RPMI7951 (cell line): ENCODE measurements at regions not wholly inside any gene's neighbourhood (a gene's known extent, or its start where the extent isn't known, plus 50 kb on each side); places are given as distances from the start of the nearest gene placed in this dataset.
"Not testable (repeated sequence)": the region's sequence is repeated elsewhere in the genome, so short reads cannot be mapped to it uniquely, and the experiment has no call there.

Experiments used
- DNase-seq: peaks from one replicate; pipeline ENCODE4 v3.0.0-alpha.2; 2012; ENCODE audit warnings: low read depth

GRCh38 chr19:29013325-29013724, 199.6 kb downstream of the UQCRFS1 start:
- DNase-seq = no peak

GRCh38 chr19:29012457-29012856, 200.5 kb downstream of the UQCRFS1 start:
- no peak for DNase-seq

DNA sequence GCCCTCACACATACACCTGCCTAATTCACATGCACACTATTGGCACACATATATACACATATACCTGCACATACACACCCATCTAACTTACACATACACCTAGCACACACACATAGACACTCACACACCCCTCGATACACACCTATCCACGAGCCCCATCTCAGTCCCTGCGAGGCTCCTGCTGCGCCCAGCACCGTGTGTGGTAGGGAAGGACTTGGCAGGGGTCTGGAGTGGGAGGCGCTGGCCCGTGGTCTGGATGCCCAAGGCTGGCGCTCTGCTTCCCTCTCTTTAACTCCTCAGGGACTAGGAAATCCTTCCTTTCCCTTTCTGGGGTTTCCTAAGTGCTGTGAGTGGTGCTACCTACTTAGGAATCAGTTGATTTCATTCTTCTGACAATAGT, 202.7 kb downstream of the UQCRFS1 start:
- no peak for DNase-seq

GRCh38 chr19:29006057-29006735, 206.8 kb downstream of the UQCRFS1 start:
- no peak for DNase-seq

GRCh38 chr19:29004796-29005195, 208.2 kb downstream of the UQCRFS1 start:
- DNase-seq = no peak

- DNase-seq = no peak
Measured at GRCh38 chr19:29003641-29004409, 209.1 kb downstream of the UQCRFS1 start.

- DNase-seq = no peak
Measured at GRCh38 chr19:29002336-29002735, 210.6 kb downstream of the UQCRFS1 start.

GRCh38 chr19:29001597-29002245, 211.2 kb downstream of the UQCRFS1 start:
- no peak for DNase-seq

DNA sequence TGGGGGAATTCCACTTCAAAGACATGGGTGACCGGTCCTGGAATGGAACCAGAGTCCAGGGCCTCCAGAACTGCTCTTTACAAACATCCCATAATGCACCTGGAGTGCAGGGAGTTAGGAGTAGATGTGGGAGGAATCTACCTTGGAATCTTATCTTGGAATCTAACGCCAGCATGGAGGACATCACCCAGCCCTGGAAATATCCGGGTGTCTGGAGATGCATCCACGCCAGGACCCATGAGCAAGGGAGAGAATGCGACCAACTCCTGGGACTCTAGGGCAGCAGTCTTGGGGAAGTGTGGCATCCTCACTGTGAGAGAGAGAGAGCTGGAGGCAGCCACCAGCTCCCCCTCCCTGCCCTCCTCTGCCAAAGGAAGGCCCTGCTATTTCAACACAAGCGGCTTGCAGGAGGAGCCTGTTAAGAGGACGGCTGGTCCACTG, 211.8 kb downstream of the UQCRFS1 start:
- DNase-seq = no peak

DNA sequence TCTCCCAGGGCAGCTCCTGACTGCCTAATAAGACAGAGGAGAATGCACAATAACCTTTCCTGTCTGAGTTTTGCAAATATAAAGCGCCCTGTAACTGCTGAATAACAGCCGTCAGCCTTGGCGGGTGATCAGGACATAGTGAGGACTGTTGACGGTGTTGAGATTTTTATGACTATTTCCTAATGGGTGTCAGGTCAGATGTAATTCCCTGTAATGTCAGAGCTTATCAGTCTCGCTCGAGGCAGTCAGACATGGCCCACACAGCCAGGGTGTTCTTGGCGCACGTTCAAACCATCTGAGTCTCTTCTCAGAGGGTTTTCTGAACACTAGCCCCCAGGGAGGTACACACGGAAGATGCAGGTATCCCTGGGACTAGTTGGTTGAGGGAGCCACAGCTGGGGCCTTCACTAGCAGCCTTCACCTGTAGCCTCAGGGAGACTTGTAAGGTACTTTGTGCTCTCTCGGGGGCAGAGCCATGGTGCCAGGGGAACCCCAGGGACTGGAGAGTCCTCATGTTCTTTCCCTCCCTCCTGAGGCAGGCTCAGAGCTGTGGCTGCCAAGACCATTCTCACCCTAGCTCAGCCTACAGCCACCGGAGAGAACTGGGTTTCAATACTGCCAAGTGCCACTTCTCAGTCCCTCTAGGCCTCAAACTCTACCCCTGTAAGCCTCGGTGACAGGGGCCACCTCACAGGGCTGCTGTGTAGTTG, 213.1 kb downstream of the UQCRFS1 start:
- no peak for DNase-seq

DNA sequence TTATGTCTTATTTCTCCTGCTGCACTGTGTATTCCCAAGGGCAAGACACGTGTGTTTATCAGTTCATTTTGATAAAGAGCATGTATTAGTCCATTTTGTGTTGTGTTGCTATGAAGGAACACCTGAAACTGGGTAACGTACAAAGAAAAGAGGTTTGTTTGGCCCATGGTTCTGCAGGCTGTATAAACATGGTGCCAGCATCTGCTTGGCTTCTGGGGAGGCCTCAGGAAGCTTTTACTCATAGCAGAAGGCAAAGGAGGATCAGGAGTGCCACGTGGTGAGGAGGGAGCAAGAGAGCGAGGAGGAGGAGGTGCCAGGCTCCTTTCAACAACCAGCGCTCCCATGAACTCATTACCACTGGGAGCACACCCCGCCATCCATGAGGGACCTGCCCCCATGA, 214.0 kb downstream of the UQCRFS1 start:
- no peak for DNase-seq

- DNase-seq = not testable (repeated sequence)
Measured at GRCh38 chr19:28997866-28998265, 215.1 kb downstream of the UQCRFS1 start.

GRCh38 chr19:28990522-28990921, 222.4 kb downstream of the UQCRFS1 start:
- no peak for DNase-seq

GRCh38 chr19:28989739-28990138, 223.2 kb downstream of the UQCRFS1 start:
- no peak for DNase-seq

- DNase-seq = no peak
Measured at GRCh38 chr19:28988066-28988465, 224.9 kb downstream of the UQCRFS1 start.

DNA sequence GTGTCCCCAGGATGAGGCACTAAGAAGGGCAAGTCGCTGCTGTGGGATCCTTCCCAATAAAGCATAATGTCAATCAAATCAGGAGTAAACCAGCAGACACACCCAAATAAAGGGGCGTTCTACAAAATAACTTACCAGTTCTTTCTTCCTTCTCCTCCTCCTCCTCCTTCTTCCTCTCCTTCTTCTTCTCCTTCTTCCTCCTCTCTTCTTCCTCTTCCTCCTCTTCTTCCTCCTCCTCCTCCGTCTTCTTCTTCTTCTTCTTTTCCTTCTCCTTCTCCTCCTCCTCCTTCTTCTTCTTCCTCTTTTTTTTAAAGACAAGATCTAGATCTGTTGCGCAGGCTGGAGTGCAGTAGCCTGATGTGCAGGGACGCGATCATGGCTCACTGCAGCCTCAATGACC, 225.8 kb downstream of the UQCRFS1 start:
- DNase-seq = no peak

DNA sequence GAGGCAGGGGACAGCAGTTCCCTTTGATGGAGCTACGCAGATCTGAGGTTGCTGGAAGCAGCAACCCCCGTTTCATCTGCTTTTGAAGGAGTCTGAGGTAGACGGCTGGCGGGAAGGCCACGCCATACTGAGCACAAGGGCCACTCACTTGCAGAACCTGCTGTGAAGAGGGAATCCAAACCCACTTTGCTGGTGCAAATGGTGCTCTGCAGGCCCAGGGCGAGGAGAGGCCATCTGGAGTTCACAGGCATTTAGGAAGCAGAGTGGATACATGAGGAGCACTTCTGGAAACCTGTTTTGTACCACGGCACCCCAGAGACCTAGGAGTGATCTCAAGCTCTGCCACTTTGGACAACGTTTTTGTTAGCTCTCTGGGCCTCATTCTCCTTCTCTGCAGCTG, 227.8 kb downstream of the UQCRFS1 start:
- DNase-seq = no peak

DNA sequence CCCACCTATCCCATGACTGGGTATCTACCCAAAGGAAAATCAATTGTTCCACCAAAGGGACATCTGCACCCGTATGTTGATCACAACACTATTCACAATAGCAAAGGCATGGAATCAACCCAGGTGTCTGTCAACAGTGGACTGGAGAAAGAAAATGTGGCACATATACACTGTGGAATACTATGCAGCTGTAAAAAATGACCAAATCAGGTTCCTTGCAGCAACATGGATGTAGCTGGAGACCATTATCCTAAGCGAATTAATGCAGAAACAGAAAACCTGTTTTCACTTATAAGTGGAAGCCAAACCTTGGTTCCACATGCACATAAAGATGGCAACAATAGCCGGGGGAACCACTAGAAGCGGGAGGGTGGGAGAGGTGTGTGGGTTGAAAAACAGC, 228.6 kb downstream of the UQCRFS1 start:
- no peak for DNase-seq

DNA sequence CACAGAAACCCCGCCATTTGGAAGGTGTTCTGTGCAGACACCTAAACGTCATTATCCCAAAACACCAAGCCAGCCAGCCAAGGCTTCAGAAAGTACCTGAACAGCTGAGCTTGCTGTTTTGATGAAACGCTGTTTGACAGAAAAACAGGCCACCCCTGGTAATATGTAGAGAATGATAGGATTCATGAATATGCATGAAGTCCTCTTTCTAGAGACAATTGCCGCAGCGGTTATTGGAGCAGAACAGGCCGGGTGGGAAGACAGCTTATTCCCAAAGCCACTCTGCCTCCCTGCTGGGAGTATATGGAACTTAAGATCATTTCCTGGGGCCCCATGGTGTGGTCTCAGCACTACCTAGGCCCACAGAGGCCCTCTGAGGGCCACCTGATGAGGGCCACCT, 229.5 kb downstream of the UQCRFS1 start:
- DNase-seq = no peak

DNA sequence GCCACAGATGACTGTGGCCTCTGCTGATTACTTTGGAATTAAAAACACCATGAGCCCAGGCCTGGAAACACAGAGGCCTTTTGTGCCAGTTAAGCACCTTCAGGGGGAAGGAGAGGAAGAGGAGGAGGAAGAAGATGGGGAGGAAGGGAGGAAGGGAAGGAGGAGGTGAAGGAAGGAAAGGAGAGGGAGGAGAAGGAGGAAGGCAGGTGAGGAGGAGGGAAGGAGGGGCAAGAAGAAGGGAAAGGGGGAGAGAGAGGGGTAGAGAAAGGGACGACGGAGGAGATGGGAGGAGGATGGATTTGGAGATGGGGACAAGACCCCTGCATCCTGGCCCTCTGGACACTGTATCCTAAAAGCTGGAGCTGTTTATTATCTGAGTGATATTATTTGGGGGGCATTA, 231.0 kb downstream of the UQCRFS1 start:
- no peak for DNase-seq

DNA sequence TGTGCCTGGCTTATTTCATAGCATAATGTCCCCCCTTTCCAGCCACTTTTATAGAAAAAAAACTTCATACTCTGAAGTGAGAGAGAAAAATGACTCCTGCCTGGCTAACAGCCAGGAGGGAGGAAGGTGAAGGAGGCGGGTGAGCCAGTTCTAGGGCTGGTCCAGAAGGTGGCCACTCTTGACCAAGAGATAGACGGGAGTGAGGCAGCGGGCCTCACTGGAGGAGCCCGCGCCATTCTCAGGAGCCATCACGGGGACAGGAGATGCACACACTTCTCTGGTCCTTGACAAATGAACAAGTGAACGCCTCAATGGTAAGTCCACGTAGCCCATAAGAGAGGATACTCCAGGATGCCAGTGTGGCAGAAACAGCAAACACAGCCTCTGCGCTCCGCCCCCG, 231.4 kb downstream of the UQCRFS1 start:
- no peak for DNase-seq

DNA sequence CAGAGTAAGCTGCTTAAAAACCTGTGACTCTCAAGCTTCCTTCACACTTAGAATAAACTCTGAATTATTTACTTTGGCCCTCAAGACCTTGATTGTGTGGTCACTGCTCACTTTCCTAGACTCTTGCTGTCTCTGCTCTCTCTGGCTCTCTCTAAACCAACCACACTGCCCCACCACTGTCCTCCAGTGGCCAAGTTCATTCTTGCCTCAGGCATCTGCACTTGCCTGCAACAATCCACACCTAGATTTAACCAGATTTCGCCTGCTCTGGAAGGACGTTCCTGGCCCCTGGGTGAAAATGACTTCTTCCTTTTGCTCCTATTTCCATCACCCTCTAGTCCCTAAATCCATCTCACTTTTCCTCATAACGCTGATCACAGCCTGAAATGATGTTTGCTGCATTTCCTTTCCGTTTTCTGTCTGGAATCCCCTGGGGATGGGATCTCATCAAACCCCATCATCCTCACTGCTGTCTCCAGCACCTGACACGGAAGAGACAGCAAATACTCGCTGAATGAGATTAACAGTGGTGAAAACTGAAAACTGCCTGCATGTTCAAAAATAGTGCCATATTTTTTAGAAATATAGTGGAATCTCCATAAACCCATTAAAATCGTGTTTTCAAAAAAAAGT, 232.6 kb downstream of the UQCRFS1 start:
- no peak for DNase-seq
